ENCODE measurements at regions not wholly inside any gene's neighbourhood (a gene's known extent, or its start where the extent isn't known, plus 50 kb on each side); places are given as distances from the start of the nearest gene placed in this dataset.

- Histone ChIP-seq H3K4me1 (ENCODE audit: insufficient read depth, low read length, poor library complexity, severe bottlenecking) (no peaks in the 10 kb centered on the region), H3K27me3 (replicated peaks; ENCODE audit: insufficient read depth, low read depth, low read length, poor library complexity) (no peaks in the 10 kb centered on the region), H3K9me3 (ENCODE audit: low read depth, low read length, poor library complexity, severe bottlenecking) (no peaks in the 10 kb centered on the region), H3K4me3 (ENCODE audit: low read depth, low read length, poor library complexity, severe bottlenecking) (no peak overlapping the region), H3K36me3 (ENCODE audit: insufficient read depth, low read length, poor library complexity, severe bottlenecking) (no peaks in the 10 kb centered on the region), H3K27ac (ENCODE audit: low read depth, low read length, poor library complexity, severe bottlenecking) (no peak overlapping the region)
- POLR2A ChIA-PET (ENCODE audit: low non-redundant PET) = no interaction called here
- CTCF ChIA-PET = no interaction called here
- BruUV-seq (replicated peaks) = no TSS peak
- no peak for DNase-seq (ENCODE audit: low spot score)
- TF ChIP-seq CTCF (conservative IDR thresholded peaks at IDR 0.05; ENCODE audit: low read depth, low read length) (no peak), EZH2 (IDR thresholded peaks at IDR 0.05; ENCODE audit: borderline replicate concordance, low read depth, low read length, poor library complexity, severe bottlenecking) (no peak)
- intact Hi-C loops (cut with micrococcal nuclease; ENCODE audit: unreplicated experiment) = no loop called here
Measured at GRCh38 chr10:29034592-29034991, 254.3 kb upstream of the LYZL1 start.

- intact Hi-C loops (cut with micrococcal nuclease; ENCODE audit: unreplicated experiment) = no loop called here
- Histone ChIP-seq H3K9me3 (ENCODE audit: low read depth, low read length, poor library complexity, severe bottlenecking) (no peaks in the 10 kb centered on the region), H3K27me3 (replicated peaks; ENCODE audit: insufficient read depth, low read depth, low read length, poor library complexity) (no peaks in the 10 kb centered on the region), H3K27ac (ENCODE audit: low read depth, low read length, poor library complexity, severe bottlenecking) (no peak overlapping the region), H3K4me3 (ENCODE audit: low read depth, low read length, poor library complexity, severe bottlenecking) (no peak overlapping the region), H3K36me3 (ENCODE audit: insufficient read depth, low read length, poor library complexity, severe bottlenecking) (no peaks in the 10 kb centered on the region), H3K4me1 (ENCODE audit: insufficient read depth, low read length, poor library complexity, severe bottlenecking) (no peaks in the 10 kb centered on the region)
- no TSS peak for BruUV-seq (replicated peaks)
- no peak for TF ChIP-seq CTCF (conservative IDR thresholded peaks at IDR 0.05; ENCODE audit: low read depth, low read length)
- no peak for TF ChIP-seq EZH2 (IDR thresholded peaks at IDR 0.05; ENCODE audit: borderline replicate concordance, low read depth, low read length, poor library complexity, severe bottlenecking)
- DNase-seq (ENCODE audit: low spot score) = no peak
- POLR2A ChIA-PET (ENCODE audit: low non-redundant PET) = no interaction called here
- CTCF ChIA-PET = interaction anchor here (0.6 kb wide), 1 partner anchor 741 kb away, joined by 4 read pairs; no protein-coding TSS in a partner anchor
Measured at GRCh38 chr10:29035721-29036120, 253.1 kb upstream of the LYZL1 start.

GRCh38 chr10:29037348-29038113 is 251.3 kb upstream of the LYZL1 start:
- intact Hi-C loops (cut with micrococcal nuclease; ENCODE audit: unreplicated experiment) = no loop called here
- DNase-seq (ENCODE audit: low spot score) = no peak
- no TSS peak for BruUV-seq (replicated peaks)
- POLR2A ChIA-PET (ENCODE audit: low non-redundant PET) = no interaction called here
- Histone ChIP-seq H3K4me3 (ENCODE audit: low read depth, low read length, poor library complexity, severe bottlenecking) (no peak overlapping the region), H3K36me3 (ENCODE audit: insufficient read depth, low read length, poor library complexity, severe bottlenecking) (no peaks in the 10 kb centered on the region), H3K4me1 (ENCODE audit: insufficient read depth, low read length, poor library complexity, severe bottlenecking) (no peaks in the 10 kb centered on the region), H3K27ac (ENCODE audit: low read depth, low read length, poor library complexity, severe bottlenecking) (no peak overlapping the region), H3K9me3 (ENCODE audit: low read depth, low read length, poor library complexity, severe bottlenecking) (no peaks in the 10 kb centered on the region), H3K27me3 (replicated peaks; ENCODE audit: insufficient read depth, low read depth, low read length, poor library complexity) (no peaks in the 10 kb centered on the region)
- TF ChIP-seq EZH2 (IDR thresholded peaks at IDR 0.05; ENCODE audit: borderline replicate concordance, low read depth, low read length, poor library complexity, severe bottlenecking) (no peak), CTCF (conservative IDR thresholded peaks at IDR 0.05; ENCODE audit: low read depth, low read length) (no peak)
- CTCF ChIA-PET = no interaction called here

All from A673 (cell line).